Trophoblast cell (in vitro differentiated cells and primary cell): ENCODE measurements at regions not wholly inside any gene's neighbourhood (a gene's known extent, or its start where the extent isn't known, plus 50 kb on each side); places are given as distances from the start of the nearest gene placed in this dataset.

Experiments used
- DNase-seq, 2 donors: peaks; one replicate each; pipeline ENCODE4 v3.0.0-alpha.2; 2016
- H2AFZ ChIP-seq: 2 replicates; pipeline ENCODE4 v1.6.1; 2013; ENCODE audit warnings: low read length, moderate library complexity, mild to moderate bottlenecking; ENCODE audit not compliant: insufficient read depth, poor library complexity
- H2AK5ac ChIP-seq: 2 replicates; pipeline ENCODE4 v1.6.1; 2013; ENCODE audit warnings: mild to moderate bottlenecking, low read length
- H2BK120ac ChIP-seq: 2 replicates; pipeline ENCODE4 v1.6.1; 2013; ENCODE audit warnings: low read length, mild to moderate bottlenecking, moderate library complexity; ENCODE audit not compliant: insufficient read depth, poor library complexity
- H2BK12ac ChIP-seq: 2 replicates; pipeline ENCODE4 v1.6.1; 2013; ENCODE audit warnings: mild to moderate bottlenecking, low read length, moderate library complexity
- H2BK5ac ChIP-seq: 2 replicates; pipeline ENCODE4 v1.6.1; 2013; ENCODE audit warnings: low read length, low read depth, moderate library complexity, mild to moderate bottlenecking; ENCODE audit not compliant: poor library complexity
- H3K14ac ChIP-seq: 2 replicates; pipeline ENCODE4 v1.6.1; 2013; ENCODE audit warnings: mild to moderate bottlenecking, low read length
- H3K18ac ChIP-seq: 2 replicates; pipeline ENCODE4 v1.6.1; 2013; ENCODE audit warnings: mild to moderate bottlenecking, low read length
- H3K23ac ChIP-seq: 2 replicates; pipeline ENCODE4 v1.6.1; 2013; ENCODE audit warnings: low read length
- H3K27ac ChIP-seq: 2 replicates; pipeline ENCODE4 v1.5.1; 2013; ENCODE audit warnings: low read depth, mild to moderate bottlenecking, inconsistent platforms, low read length, moderate library complexity
- H3K27me3 ChIP-seq: 2 replicates; pipeline ENCODE4 v1.6.1; 2013; ENCODE audit warnings: inconsistent platforms, mild to moderate bottlenecking, low read length, moderate library complexity; ENCODE audit not compliant: insufficient read depth
- H3K36me3 ChIP-seq, 2 experiments: 1 replicate in 1 of 2; 2 replicates in 1 of 2; pipeline ENCODE4 v1.6.1; 2013; ENCODE audit warnings: low read length in 2 of 2, mild to moderate bottlenecking in 2 of 2, moderate library complexity in 1 of 2; ENCODE audit not compliant: insufficient read depth in 2 of 2, control insufficient read depth in 1 of 2
- H3K4ac ChIP-seq: 2 replicates; pipeline ENCODE4 v1.6.1; 2013; ENCODE audit warnings: low read depth, mild to moderate bottlenecking, low read length, moderate library complexity
- H3K4me1 ChIP-seq, 2 experiments: 1 replicate in 1 of 2; 2 replicates in 1 of 2; pipeline ENCODE4 v1.6.1; 2013; ENCODE audit warnings: low read length in 2 of 2, mild to moderate bottlenecking in 2 of 2, moderate library complexity in 1 of 2; ENCODE audit not compliant: insufficient read depth in 2 of 2, control insufficient read depth in 1 of 2
- H3K4me2 ChIP-seq: 2 replicates; pipeline ENCODE4 v1.6.1; 2013; ENCODE audit warnings: inconsistent platforms, mild to moderate bottlenecking, low read length, moderate library complexity
- H3K4me3 ChIP-seq: 2 replicates; pipeline ENCODE4 v1.5.1; 2013; ENCODE audit warnings: mild to moderate bottlenecking, low read depth, low read length, inconsistent platforms
- H3K79me1 ChIP-seq: one replicate; pipeline ENCODE4 v1.6.1; 2013; ENCODE audit warnings: low read length
- H3K79me2 ChIP-seq: 2 replicates; pipeline ENCODE4 v1.6.1; 2013; ENCODE audit warnings: low read length, mild to moderate bottlenecking; ENCODE audit not compliant: control insufficient read depth, insufficient read depth, poor library complexity
- H3K9ac ChIP-seq: 2 replicates; pipeline ENCODE4 v1.6.1; 2013; ENCODE audit warnings: mild to moderate bottlenecking, low read length
- H3K9me3 ChIP-seq: 2 replicates; pipeline ENCODE4 v1.6.1; 2013; ENCODE audit warnings: low read depth, mild to moderate bottlenecking, control low read depth, inconsistent platforms, low read length; ENCODE audit not compliant: insufficient read depth
- H4K12ac ChIP-seq: 2 replicates; pipeline ENCODE4 v1.6.1; 2013; ENCODE audit warnings: low read depth, mild to moderate bottlenecking, low read length, moderate library complexity
- H4K8ac ChIP-seq: 2 replicates; pipeline ENCODE4 v1.6.1; 2013; ENCODE audit warnings: low read depth, mild to moderate bottlenecking, low read length, moderate library complexity
- H4K91ac ChIP-seq: one replicate; pipeline ENCODE4 v1.6.1; 2013; ENCODE audit warnings: low read depth, mild to moderate bottlenecking, low read length, moderate library complexity
- WGBS: extraction: QIAGEN DNeasy Blood & Tissue Kit; methylation state at CpG from one replicate; pipeline ENCODE4 v1.1.7; 2013; ENCODE audit warnings: missing lambda C conversion rate; ENCODE audit not compliant: insufficient read length, insufficient coverage; ENCODE audit errors: extremely low coverage; 5-methylcytosine and 5-hydroxymethylcytosine counted together

GRCh38 chr17:52759864-52760263 is 601.4 kb upstream of the CA10 start:
- no peak overlapping the region for H4K8ac ChIP-seq
- H3K27ac ChIP-seq = no peak overlapping the region
- no peak overlapping the region for H3K4ac ChIP-seq
- H2BK12ac ChIP-seq = no peak overlapping the region
- no peak overlapping the region for H2AFZ ChIP-seq
- no peak overlapping the region for H4K91ac ChIP-seq
- peaks cover 3% of the 10 kb centered on the region for H3K9me3 ChIP-seq
- H3K14ac ChIP-seq = no peak overlapping the region
- no peak overlapping the region for H2BK5ac ChIP-seq
- DNase-seq = no peak
- H3K36me3 ChIP-seq = no peaks in the 10 kb centered on the region
- no peaks in the 10 kb centered on the region for H3K79me2 ChIP-seq
- H3K23ac ChIP-seq = no peak overlapping the region
- H3K27me3 ChIP-seq = no peaks in the 10 kb centered on the region
- no peaks in the 10 kb centered on the region for H3K79me1 ChIP-seq
- no peak overlapping the region for H4K12ac ChIP-seq
- H3K4me1 ChIP-seq = no peaks in the 10 kb centered on the region
- H3K4me3 ChIP-seq = no peak overlapping the region
- no peak overlapping the region for H2BK120ac ChIP-seq
- no peak overlapping the region for H2AK5ac ChIP-seq
- H3K4me2 ChIP-seq = no peak overlapping the region
- no CpG with 5 or more reads among the region's 3 CpGs for WGBS
- H3K9ac ChIP-seq = no peak overlapping the region
- H3K18ac ChIP-seq = no peak overlapping the region

- Histone ChIP-seq H3K4me1 (no peaks in the 10 kb centered on the region), H2AK5ac (no peak overlapping the region), H3K23ac (no peak overlapping the region), H3K9me3 (peaks cover 3% of the 10 kb centered on the region), H3K4me2 (no peak overlapping the region), H4K8ac (no peak overlapping the region), H2BK120ac (no peak overlapping the region), H3K9ac (no peak overlapping the region), H3K79me1 (no peaks in the 10 kb centered on the region), H3K18ac (no peak overlapping the region), H3K27me3 (no peaks in the 10 kb centered on the region), H3K79me2 (no peaks in the 10 kb centered on the region), H4K12ac (no peak overlapping the region), H3K4ac (no peak overlapping the region), H3K4me3 (no peak overlapping the region), H2BK5ac (no peak overlapping the region), H4K91ac (no peak overlapping the region), H3K36me3 (no peaks in the 10 kb centered on the region), H2BK12ac (no peak overlapping the region), H2AFZ (no peak overlapping the region), H3K27ac (no peak overlapping the region), H3K14ac (no peak overlapping the region)
- DNase-seq = peak in 1 of 2 donors; percentile 7
- whole genome bisulfite sequencing = no CpG with 5 or more reads among the region's 1 CpG
These were observed 600.0 kb upstream of the CA10 start for GRCh38 chr17:52758481-52758880.

GRCh38 chr17:52756746-52757145 is 598.2 kb upstream of the CA10 start:
- no peak overlapping the region for H4K91ac ChIP-seq
- H3K27me3 ChIP-seq = no peaks in the 10 kb centered on the region
- H3K36me3 ChIP-seq = no peaks in the 10 kb centered on the region
- no peak overlapping the region for H4K12ac ChIP-seq
- H3K23ac ChIP-seq = no peak overlapping the region
- H3K79me1 ChIP-seq = no peaks in the 10 kb centered on the region
- H3K79me2 ChIP-seq = no peaks in the 10 kb centered on the region
- H3K14ac ChIP-seq = no peak overlapping the region
- H2AFZ ChIP-seq = no peak overlapping the region
- no peak overlapping the region for H3K27ac ChIP-seq
- H4K8ac ChIP-seq = no peak overlapping the region
- no peak overlapping the region for H2BK120ac ChIP-seq
- no peak overlapping the region for H2BK5ac ChIP-seq
- no peak overlapping the region for H3K4me3 ChIP-seq
- H2BK12ac ChIP-seq = no peak overlapping the region
- no peak overlapping the region for H3K4ac ChIP-seq
- no peak overlapping the region for H3K18ac ChIP-seq
- H2AK5ac ChIP-seq = no peak overlapping the region
- H3K4me1 ChIP-seq = no peaks in the 10 kb centered on the region
- H3K9me3 ChIP-seq = no peaks in the 10 kb centered on the region
- H3K4me2 ChIP-seq = no peak overlapping the region
- no peak overlapping the region for H3K9ac ChIP-seq
- DNase-seq = no peak

GRCh38 chr17:52754838-52755237 is 596.3 kb upstream of the CA10 start:
- no peak overlapping the region for H3K9ac ChIP-seq
- H3K36me3 ChIP-seq = no peaks in the 10 kb centered on the region
- no CpG with 5 or more reads among the region's 4 CpGs for WGBS
- no peak overlapping the region for H2BK12ac ChIP-seq
- H4K8ac ChIP-seq = no peak overlapping the region
- no peak overlapping the region for H3K14ac ChIP-seq
- H3K79me2 ChIP-seq = no peaks in the 10 kb centered on the region
- DNase-seq = no peak
- no peaks in the 10 kb centered on the region for H3K27me3 ChIP-seq
- no peak overlapping the region for H2BK120ac ChIP-seq
- H2BK5ac ChIP-seq = no peak overlapping the region
- no peak overlapping the region for H2AFZ ChIP-seq
- H3K4me3 ChIP-seq = no peak overlapping the region
- no peak overlapping the region for H4K12ac ChIP-seq
- H3K23ac ChIP-seq = no peak overlapping the region
- H3K27ac ChIP-seq = no peak overlapping the region
- no peak overlapping the region for H3K18ac ChIP-seq
- peaks cover 3 to 4% of the 10 kb centered on the region in 2 experiments for H3K4me1 ChIP-seq
- H3K9me3 ChIP-seq = no peaks in the 10 kb centered on the region
- H3K4ac ChIP-seq = no peak overlapping the region
- no peak overlapping the region for H3K4me2 ChIP-seq
- no peaks in the 10 kb centered on the region for H3K79me1 ChIP-seq
- no peak overlapping the region for H2AK5ac ChIP-seq
- H4K91ac ChIP-seq = no peak overlapping the region
